Esophagus muscularis mucosa (tissue), 4 donors: ENCODE measurements at regions not wholly inside any gene's neighbourhood (a gene's known extent, or its start where the extent isn't known, plus 50 kb on each side); places are given as distances from the start of the nearest gene placed in this dataset.

Experiments used
- CTCF ChIP-seq, 3 experiments: fragments of 200-600 bp in 2 of 3; fragments of 450-650 bp in 1 of 3; sonication (generic) in 2 of 3; IDR thresholded peaks; one replicate each; pipeline ENCODE4 v1.5.1; 2017 to 2019; ENCODE audit warnings: antibody characterized with exemption in 3 of 3, mild to moderate bottlenecking in 2 of 3, moderate library complexity in 1 of 3
- EP300 ChIP-seq: sonication (generic); formaldehyde crosslinking; IDR thresholded peaks from one replicate; pipeline ENCODE4 v1.6.1; 2017; ENCODE audit warnings: antibody characterized with exemption
- POLR2A ChIP-seq: fragments of 450-650 bp; IDR thresholded peaks from one replicate; pipeline ENCODE4 v1.6.1; 2017; ENCODE audit warnings: antibody characterized with exemption, moderate library complexity, mild to moderate bottlenecking, low read depth
- POLR2AphosphoS5 ChIP-seq, 2 donors: sonication (generic); formaldehyde crosslinking; IDR thresholded peaks; one replicate each; pipeline ENCODE4 v1.6.1; 2017; ENCODE audit warnings: antibody characterized with exemption in 2 of 2

DNA sequence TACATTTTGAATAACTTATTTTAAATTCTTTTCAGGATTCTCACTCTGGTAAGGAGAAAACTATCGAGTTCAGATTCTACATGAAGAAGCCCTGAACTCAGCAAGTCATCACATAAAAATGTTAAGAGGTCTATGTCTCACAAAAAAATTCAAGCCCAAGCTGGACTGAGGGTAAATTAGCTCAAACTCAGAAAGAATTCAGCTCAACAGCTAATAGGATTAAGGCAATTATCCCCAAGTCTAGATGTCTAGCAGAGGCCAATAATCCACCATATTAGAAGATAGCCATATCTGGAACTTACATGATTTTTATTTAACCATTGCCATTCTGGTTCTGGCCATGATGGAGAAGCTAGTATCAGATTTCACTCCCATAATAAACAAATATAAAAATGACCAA is 909.7 kb downstream of the PLOD2 start:
- TF ChIP-seq POLR2A (no peak), CTCF (IDR thresholded peaks at IDR 0.05) (no peak), POLR2AphosphoS5 (IDR thresholded peaks at IDR 0.05) (no peak), EP300 (no peak)
